HL-60/S4 (cell line): ENCODE measurements at regions not wholly inside any gene's neighbourhood (a gene's known extent, or its start where the extent isn't known, plus 50 kb on each side); places are given as distances from the start of the nearest gene placed in this dataset.

ENCODE experiments used
- in situ Hi-C: fragments of 300-500 bp; cut with MboI; formaldehyde crosslinking; loops from 2 replicates; pipeline ENCODE4 v1.14.3; 2022; ENCODE audit warnings: low sequenced_read_pairs

GRCh38 chr5:158559643-158560042 is 540.1 kb downstream of the EBF1 start:
- in situ Hi-C loops = no loop called here

GRCh38 chr5:158559066-158559465 is 540.6 kb downstream of the EBF1 start:
- in situ Hi-C loops = no loop called here

- in situ Hi-C loops = no loop called here
These were observed 545.8 kb downstream of the EBF1 start for GRCh38 chr5:158553962-158554336.

- in situ Hi-C loops = no loop called here
These were observed 546.3 kb downstream of the EBF1 start for GRCh38 chr5:158553195-158553961.

GRCh38 chr5:158552241-158552640 is 547.5 kb downstream of the EBF1 start:
- in situ Hi-C loops = no loop called here

- in situ Hi-C loops = no loop called here
These were observed 550.4 kb downstream of the EBF1 start for GRCh38 chr5:158549311-158549710.

GRCh38 chr5:158546748-158547147 is 553.0 kb downstream of the EBF1 start:
- in situ Hi-C loops = no loop called here

- in situ Hi-C loops = no loop called here
These were observed 553.7 kb downstream of the EBF1 start for GRCh38 chr5:158545949-158546530.

GRCh38 chr5:158544388-158545339 is 555.1 kb downstream of the EBF1 start:
- in situ Hi-C loops = no loop called here

- in situ Hi-C loops = no loop called here
These were observed 556.0 kb downstream of the EBF1 start for GRCh38 chr5:158543539-158544387.

GRCh38 chr5:158541536-158542297 is 558.0 kb downstream of the EBF1 start:
- in situ Hi-C loops = no loop called here

GRCh38 chr5:158538506-158539074 is 561.1 kb downstream of the EBF1 start:
- in situ Hi-C loops = no loop called here

GRCh38 chr5:158537366-158537765 is 562.4 kb downstream of the EBF1 start:
- in situ Hi-C loops = no loop called here

GRCh38 chr5:158534203-158534602 is 565.5 kb downstream of the EBF1 start:
- in situ Hi-C loops = no loop called here

GRCh38 chr5:158532739-158533138 is 567.0 kb downstream of the EBF1 start:
- in situ Hi-C loops = no loop called here

- in situ Hi-C loops = no loop called here
These were observed 567.9 kb downstream of the EBF1 start for GRCh38 chr5:158531860-158532259.

- in situ Hi-C loops = no loop called here
These were observed 569.6 kb downstream of the EBF1 start for GRCh38 chr5:158530115-158530514.

GRCh38 chr5:158529454-158529853 is 570.3 kb downstream of the EBF1 start:
- in situ Hi-C loops = no loop called here

GRCh38 chr5:158525663-158526062 is 574.1 kb downstream of the EBF1 start:
- in situ Hi-C loops = no loop called here

- in situ Hi-C loops = no loop called here
These were observed 575.6 kb downstream of the EBF1 start for GRCh38 chr5:158524070-158524469.
